Stimulated activated CD8-positive, alpha-beta memory T cell treated with anti-CD3 and anti-CD28 coated beads, Interleukin-7, amount 100 ng/mL, for 4 hours (primary cell): ENCODE measurements at regions not wholly inside any gene's neighbourhood (a gene's known extent, or its start where the extent isn't known, plus 50 kb on each side); places are given as distances from the start of the nearest gene placed in this dataset.
A peak's percentile ranks its signal among the peaks of the same experiment; 100 is the strongest.

ENCODE experiments used
- DNase-seq, 2 donors: peaks; one replicate each; pipeline ENCODE4 v3.0.0-alpha.2; 2020; ENCODE audit warnings: low read depth in 2 of 2

- no peak for DNase-seq
These were observed 124.6 kb upstream of the BCL2L14 start for GRCh38 chr12:11946161-11946560.

DNA sequence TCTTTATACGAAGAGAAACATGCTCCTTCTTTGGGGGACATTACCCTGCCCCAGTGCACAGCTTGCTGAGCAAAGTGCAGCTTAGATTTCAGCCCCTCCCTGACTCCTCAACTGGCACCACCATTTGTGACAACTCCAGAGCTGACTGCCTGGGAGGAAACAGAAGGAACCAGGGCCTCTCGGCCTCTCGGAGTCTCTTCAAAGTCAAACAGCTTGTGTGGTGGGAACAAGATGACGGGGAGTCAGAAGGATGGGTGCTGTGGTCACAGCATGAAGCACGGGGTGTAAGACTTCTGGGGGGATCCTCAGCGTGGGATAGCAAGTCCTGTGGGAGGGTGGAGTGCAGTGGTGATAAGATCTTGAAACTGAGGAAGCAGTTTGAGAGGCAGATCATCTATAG lies 123.5 kb upstream of the BCL2L14 start:
- DNase-seq, result no peak

GRCh38 chr12:11949738-11950411 lies 120.9 kb upstream of the BCL2L14 start:
- DNase-seq, result no peak

- no peak for DNase-seq
These were observed 119.5 kb upstream of the BCL2L14 start for GRCh38 chr12:11951209-11951608.

DNA sequence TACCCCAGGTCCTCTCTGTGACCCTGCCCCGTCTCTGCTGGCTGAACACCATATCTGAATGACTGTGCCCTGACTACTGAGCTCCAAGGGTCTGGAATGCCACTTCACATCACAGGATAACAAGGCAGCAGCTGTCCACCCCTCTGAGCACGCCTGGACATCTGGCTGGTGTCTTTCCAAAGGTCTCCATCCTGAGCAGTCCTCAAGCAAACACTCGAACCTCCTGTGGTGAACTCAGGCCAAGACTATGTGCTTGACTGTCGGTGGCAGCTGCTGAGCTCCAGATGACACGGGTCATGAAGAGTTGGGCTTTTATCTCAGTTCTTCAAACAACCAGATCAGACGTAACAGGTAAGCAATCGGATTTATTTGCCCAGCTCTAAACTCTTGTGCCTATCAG lies 117.2 kb upstream of the BCL2L14 start:
- DNase-seq, result no peak

- no peak for DNase-seq
These were observed 116.6 kb upstream of the BCL2L14 start for GRCh38 chr12:11954181-11954580.

DNA sequence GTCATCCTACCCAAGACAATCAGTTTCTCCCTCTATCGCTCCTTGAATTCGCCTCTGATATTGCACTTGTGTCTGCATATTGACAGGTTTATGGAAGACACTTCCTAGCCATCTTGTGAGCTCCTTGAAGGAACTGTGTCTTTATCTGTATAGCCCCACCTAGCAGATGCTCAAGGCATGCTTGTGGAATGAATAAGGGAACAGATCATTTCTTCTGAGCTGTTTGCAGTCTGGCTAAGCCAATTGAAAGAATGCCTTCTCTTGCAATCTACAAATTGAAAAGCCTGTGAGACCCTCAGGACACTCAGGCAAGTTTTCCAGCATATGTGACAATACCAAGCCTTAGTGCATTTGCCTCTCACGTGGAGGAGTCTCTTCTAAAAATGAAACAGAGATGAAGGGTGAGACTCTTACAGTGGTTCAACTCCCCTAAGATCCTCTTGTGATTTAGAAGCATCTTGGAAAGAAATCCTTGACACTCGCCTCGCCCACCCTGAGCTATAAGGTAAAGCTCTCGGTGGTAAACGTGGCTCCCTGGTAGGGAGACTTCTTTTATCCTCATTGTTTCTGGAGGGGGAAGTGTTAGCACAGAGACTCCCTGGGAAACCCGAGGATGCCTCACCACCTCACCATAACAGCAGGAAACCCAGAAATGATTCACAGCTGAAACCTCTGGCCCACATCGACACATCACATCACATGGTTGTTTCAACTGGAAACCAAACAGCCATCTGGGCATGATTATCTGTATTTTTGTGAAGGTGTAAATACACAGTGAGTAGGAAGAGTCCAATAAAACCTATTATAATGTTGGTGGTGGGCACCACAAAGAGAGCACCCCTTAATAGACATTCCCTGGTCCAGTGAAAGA lies 112.3 kb upstream of the BCL2L14 start:
- DNase-seq, result peak in 1 of 2 donors; percentile 10

DNA sequence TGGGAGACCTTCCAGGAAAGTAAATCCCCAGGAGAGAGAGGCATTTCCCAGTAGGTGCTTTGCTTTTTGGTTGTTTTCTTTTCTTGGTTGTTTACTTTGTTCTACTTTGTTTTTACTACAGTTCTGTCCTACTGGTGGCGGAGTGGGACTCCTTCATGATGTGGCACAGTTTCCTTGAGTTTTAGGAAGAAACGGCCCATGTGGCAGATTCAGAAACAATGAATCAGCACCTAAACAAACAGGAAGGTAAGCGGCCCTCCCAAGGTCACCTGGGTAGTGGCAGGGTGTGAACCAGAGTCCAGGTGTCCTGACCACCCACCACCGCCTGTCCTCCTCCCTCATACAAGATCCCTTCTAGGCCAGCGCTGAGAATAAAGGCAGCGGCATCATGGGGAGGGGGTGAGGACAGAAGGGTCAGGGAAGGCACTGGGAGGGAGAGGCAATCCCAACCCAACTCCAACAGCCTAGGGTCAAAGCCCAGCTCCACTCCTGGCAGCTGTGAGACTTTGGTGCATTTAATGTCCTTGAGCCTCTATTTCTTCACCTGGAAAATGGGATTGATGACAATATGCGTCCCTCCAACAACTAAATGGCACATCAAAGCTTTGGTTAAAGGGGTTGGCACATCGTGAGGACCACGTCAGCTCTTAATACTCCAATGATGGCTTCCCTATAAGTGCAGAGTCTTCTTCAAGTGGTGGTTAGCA lies 111.5 kb upstream of the BCL2L14 start:
- DNase-seq, result no peak

GRCh38 chr12:11960646-11961045 lies 110.1 kb upstream of the BCL2L14 start:
- no peak for DNase-seq

GRCh38 chr12:11961686-11962085 lies 109.1 kb upstream of the BCL2L14 start:
- no peak for DNase-seq

GRCh38 chr12:11962860-11963259 lies 107.9 kb upstream of the BCL2L14 start:
- no peak for DNase-seq

DNA sequence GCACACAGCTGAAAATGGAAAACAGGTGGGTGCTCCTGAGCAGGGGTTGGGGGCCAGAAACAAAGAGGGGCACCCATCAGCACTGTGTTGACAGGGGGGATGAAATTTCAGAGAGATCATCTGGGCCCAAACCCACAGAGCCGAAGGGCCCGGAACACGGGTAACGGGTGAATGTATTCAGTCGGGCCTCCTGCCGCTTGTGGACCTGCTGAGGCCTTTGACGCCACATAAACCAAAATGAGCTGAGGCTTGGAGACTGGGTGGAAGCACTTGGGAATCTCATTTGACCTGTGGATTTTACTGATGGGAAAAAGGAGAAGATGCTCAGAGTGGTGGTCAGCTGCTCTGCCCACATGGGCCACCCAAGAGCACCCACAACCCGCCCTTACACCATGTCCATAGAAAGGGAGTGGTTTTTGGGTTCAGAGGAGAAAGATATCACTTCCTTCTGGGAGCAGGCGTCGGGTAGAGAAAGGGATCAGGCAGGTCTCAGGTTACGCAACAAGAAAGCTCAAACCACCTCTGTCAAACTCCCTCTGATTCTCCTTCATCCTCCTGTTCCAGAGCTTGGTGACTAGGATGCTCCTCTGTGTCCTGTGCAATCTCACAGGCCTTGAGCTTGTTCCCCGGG lies 106.8 kb upstream of the BCL2L14 start:
- no peak for DNase-seq

GRCh38 chr12:11965258-11965910 lies 105.4 kb upstream of the BCL2L14 start:
- DNase-seq, result no peak

DNA sequence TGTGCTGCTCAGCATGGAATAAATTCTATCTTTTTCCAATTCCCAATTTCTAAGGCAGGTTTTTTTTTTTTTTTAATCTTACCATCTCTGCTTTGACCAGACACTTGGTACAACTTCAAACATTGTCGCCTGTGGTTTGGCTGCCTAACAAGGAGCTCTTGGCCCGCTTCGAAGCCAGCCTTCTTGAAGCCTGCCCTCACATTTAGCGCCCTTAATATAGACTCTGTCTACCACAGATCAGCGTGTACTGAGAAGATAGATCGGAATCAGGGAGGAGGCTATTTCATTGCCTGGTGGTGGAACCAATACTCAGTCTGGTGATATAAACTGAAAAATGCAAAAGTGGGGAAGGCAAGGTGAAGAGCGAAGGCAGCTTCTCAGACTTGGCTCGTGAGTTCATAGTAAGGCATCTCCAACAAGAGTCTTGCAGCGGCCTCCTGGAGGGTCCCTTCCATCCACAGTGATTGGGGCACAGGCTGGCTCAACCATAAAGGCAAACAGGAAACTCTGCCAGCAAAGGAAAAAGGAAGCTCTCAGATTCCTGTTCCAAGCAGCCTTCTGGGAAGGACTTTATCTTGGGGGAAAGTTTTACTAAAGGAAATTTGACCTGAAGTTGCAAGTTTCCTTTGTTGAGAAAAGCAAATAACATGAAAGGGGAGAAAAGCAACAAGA lies 103.2 kb upstream of the BCL2L14 start:
- DNase-seq, result no peak

GRCh38 chr12:11968048-11968383 lies 102.7 kb upstream of the BCL2L14 start:
- DNase-seq, result no peak

DNA sequence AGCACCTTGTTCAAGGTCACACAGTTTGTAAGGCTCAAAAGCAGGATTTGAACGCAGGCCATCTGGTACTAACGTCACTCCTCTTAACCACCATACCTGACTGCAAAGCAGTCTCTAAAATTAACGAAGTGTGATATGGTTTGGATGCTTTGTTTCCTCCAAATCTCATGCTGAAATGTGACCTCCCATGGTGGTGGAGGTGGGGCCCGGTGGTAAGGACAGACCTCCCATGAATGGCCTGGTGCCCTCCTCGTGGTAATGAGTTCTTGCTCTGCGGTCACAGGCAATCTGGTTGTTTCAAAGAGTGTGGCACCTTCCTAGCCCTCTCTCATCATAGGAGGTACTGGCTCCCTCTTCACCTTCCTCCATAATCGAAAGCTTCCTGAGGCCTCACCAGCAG lies 102.2 kb upstream of the BCL2L14 start:
- no peak for DNase-seq

GRCh38 chr12:11969437-11970154 lies 101.1 kb upstream of the BCL2L14 start:
- no peak for DNase-seq

DNA sequence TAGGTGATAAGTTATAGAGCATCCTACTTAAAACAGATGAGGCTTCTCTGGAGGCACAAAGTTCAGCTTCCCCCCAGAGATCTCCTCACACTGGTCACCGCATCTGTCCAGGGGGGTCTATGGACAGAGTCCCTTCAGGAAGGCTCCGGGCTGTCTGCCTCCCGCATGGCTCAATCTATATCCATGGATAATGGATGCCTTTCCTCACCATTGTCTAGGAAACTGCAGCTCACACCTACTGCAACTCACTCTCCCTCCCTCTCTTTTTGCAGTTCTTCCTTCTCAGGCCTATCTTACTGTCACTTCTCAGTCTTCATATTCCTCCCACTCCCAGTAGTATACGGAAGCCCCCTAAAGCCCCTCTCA lies 100.6 kb upstream of the BCL2L14 start:
- no peak for DNase-seq

DNA sequence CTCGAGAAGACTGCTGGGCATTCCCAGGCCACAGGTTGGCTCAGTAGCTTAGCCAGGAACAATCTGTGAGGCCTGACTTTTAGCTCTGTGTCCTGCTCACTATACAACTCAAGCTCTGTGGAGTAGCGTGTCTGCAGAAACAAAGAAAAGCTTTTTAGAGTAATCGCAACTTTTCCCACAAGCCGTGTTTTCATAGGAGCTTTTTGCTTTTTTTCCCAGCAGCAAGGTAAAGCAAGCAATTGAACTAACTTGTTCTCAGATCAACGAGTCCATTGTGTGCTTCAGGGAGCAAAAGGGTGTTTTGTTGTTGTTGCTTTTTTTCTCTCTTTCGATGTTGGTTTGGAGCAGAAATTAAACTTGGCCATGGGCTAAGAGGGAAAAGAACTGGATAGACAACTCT lies 97.3 kb upstream of the BCL2L14 start:
- no peak for DNase-seq

- DNase-seq, result no peak
These were observed 94.7 kb upstream of the BCL2L14 start for GRCh38 chr12:11976005-11976404.
